MCF 10A (cell line): ENCODE measurements at regions not wholly inside any gene's neighbourhood (a gene's known extent, or its start where the extent isn't known, plus 50 kb on each side); places are given as distances from the start of the nearest gene placed in this dataset.

Experiments used
- BruUV-seq: library from RNA; stranded (reverse); fragments of 400-500 nt; replicated peaks from 2 replicates; lab custom pipeline; 2021; lab: Mats Ljungman, UMichigan
- CTCF ChIA-PET: fragments of 300-600 bp; sonication (Branson Sonifier 250); formaldehyde crosslinking; extraction: SDS; loops from one replicate; lab custom pipeline; 2021; ENCODE audit warnings: antibody characterized with exemption, inconsistent platforms; lab: Yijun Ruan, JAX
- POLR2A ChIA-PET: fragments of 300-600, 350-650 bp; sonication (Branson Sonifier 250); formaldehyde crosslinking; extraction: SDS; loops from one replicate; lab custom pipeline; 2020; ENCODE audit warnings: antibody characterized with exemption, inconsistent platforms; lab: Yijun Ruan, JAX
- DNase-seq: peaks from one replicate; pipeline ENCODE4 v3.0.0-alpha.2; 2018; ENCODE audit not compliant: unreplicated experiment
- H3K27ac Mint-ChIP-seq: one replicate; pipeline ENCODE4 v1.8.0; 2022; ENCODE audit warnings: mild to moderate bottlenecking, low read depth, mixed read lengths; ENCODE audit not compliant: unreplicated experiment
- H3K27me3 Mint-ChIP-seq: one replicate; pipeline ENCODE4 v1.8.0; 2022; ENCODE audit warnings: mixed read lengths; ENCODE audit not compliant: insufficient read depth, unreplicated experiment
- H3K36me3 Mint-ChIP-seq: one replicate; pipeline ENCODE4 v1.8.0; 2022; ENCODE audit warnings: mild to moderate bottlenecking, moderate library complexity, mixed read lengths; ENCODE audit not compliant: insufficient read depth, unreplicated experiment
- H3K4me1 Mint-ChIP-seq: one replicate; pipeline ENCODE4 v1.8.0; 2022; ENCODE audit warnings: mixed read lengths; ENCODE audit not compliant: insufficient read depth, unreplicated experiment
- H3K4me3 Mint-ChIP-seq: one replicate; pipeline ENCODE4 v1.8.0; 2022; ENCODE audit warnings: mild to moderate bottlenecking, moderate library complexity, mixed read lengths; ENCODE audit not compliant: unreplicated experiment
- H3K9me3 Mint-ChIP-seq: one replicate; pipeline ENCODE4 v1.8.0; 2022; ENCODE audit warnings: mixed read lengths; ENCODE audit not compliant: unreplicated experiment
- intact Hi-C: fragments of 100-400 bp; cut with micrococcal nuclease; formaldehyde crosslinking; loops from 2 replicates; pipeline ENCODE4 v1.14.1; 2022
- TF ChIP-seq, protein P1 (sequence below): fragments of 200-600 bp; IDR thresholded peaks from one replicate; pipeline ENCODE4 v1.8.0; 2022; ENCODE audit warnings: antibody characterized with exemption, mild to moderate bottlenecking; ENCODE audit not compliant: unreplicated experiment

DNA sequence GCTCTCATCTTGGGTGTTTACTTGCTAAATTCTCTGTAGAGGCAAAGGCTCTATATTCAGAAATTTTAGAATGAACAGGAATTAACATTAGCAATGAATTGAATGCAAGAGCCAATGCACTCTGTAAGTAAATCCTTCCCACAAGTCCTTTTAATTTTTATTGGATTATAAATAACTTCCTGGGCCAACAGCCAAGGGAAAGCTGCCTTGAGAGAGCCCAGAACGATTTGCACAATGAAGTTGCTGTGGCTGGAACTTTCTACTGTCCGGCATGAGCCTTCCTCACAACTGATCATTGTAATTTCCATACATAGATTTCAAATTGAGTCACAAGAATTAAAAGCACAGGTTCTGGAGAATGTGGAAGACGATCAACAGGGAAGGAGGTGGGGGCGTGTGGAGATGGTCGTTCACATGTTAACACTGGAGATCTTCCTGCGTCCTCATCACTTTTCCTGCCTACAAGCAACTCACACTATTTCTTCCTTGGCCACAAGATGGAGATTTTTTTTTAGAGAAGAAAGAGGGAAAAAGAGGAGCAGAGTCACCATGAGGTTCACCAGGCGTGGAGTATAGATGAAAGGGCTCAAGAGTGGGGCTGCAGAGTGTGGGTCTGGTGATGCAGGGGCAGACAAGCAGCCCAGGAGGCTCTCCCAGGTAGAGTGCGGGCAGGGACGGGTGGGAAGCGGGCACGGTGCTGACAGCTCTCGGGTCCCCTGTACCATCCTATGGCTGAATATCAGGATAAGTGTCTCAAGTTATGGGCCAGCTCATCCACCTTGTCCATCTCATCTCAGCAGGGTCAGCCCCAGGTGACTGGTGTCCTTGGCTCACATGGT, 110.7 kb downstream of the SOX1 start:
- Mint-ChIP-seq H3K9me3 (peaks cover 21% of the 10 kb centered on the region), H3K36me3 (no peaks in the 10 kb centered on the region), H3K4me1 (no peaks in the 10 kb centered on the region), H3K27me3 (no peaks in the 10 kb centered on the region), H3K4me3 (no peak overlapping the region), H3K27ac (no peak overlapping the region)
- intact Hi-C loops: no loop called here
- TF ChIP-seq, protein P1, sequence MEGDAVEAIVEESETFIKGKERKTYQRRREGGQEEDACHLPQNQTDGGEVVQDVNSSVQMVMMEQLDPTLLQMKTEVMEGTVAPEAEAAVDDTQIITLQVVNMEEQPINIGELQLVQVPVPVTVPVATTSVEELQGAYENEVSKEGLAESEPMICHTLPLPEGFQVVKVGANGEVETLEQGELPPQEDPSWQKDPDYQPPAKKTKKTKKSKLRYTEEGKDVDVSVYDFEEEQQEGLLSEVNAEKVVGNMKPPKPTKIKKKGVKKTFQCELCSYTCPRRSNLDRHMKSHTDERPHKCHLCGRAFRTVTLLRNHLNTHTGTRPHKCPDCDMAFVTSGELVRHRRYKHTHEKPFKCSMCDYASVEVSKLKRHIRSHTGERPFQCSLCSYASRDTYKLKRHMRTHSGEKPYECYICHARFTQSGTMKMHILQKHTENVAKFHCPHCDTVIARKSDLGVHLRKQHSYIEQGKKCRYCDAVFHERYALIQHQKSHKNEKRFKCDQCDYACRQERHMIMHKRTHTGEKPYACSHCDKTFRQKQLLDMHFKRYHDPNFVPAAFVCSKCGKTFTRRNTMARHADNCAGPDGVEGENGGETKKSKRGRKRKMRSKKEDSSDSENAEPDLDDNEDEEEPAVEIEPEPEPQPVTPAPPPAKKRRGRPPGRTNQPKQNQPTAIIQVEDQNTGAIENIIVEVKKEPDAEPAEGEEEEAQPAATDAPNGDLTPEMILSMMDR: no peak
- ChIA-PET CTCF (no interaction called here), POLR2A (no interaction called here)
- DNase-seq: no peak
- no TSS peak for BruUV-seq

DNA sequence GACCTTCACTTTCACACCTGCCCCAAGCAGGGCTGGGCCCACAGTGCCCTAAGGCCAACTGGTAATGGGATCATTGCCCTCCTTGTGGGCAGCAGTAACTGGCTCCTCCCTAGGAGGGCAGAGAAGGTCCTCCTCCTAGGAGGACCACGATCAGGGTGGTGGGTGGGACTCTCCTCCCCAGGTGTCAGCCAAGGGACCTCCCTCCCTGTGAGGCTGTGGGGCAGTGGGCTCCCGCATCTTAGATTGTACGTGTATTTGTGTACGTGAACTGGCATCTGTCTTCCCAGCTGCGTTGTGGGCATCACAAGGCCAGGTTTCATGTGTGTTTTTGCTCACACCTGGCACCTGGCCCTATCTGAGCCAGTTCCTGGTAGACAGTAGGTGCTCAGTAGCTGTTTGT, 111.8 kb downstream of the SOX1 start:
- POLR2A ChIA-PET: no interaction called here
- DNase-seq: no peak
- intact Hi-C loops: no loop called here
- BruUV-seq: no TSS peak
- Mint-ChIP-seq H3K27me3 (no peaks in the 10 kb centered on the region), H3K4me3 (no peak overlapping the region), H3K27ac (no peak overlapping the region), H3K36me3 (no peaks in the 10 kb centered on the region), H3K4me1 (no peaks in the 10 kb centered on the region), H3K9me3 (peaks cover 20% of the 10 kb centered on the region)
- TF ChIP-seq, protein P1: no peak
- CTCF ChIA-PET: no interaction called here

DNA sequence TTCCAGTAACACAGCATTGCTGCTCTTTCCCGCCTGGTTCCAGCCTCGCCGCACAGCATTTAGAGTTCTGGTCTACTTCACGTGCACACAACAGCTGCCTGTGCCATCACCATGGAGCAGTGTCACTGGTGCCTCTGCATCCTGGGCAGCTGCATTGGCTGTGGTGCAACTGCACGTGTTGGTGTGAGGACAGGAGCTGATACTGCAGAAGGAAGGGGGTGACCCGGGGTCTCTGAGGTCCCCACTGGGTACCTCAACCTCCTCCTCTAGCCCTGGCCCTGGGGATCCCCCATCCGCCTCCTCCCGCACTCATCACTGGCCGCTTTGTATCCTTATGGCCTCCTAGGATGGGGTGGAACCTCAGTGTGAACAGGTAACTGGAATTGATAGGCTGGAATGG, 112.5 kb downstream of the SOX1 start:
- Mint-ChIP-seq H3K36me3 (no peaks in the 10 kb centered on the region), H3K27ac (no peak overlapping the region), H3K4me3 (no peak overlapping the region), H3K9me3 (peaks cover 24% of the 10 kb centered on the region), H3K4me1 (no peaks in the 10 kb centered on the region), H3K27me3 (no peaks in the 10 kb centered on the region)
- intact Hi-C loops: no loop called here
- ChIA-PET CTCF (no interaction called here), POLR2A (no interaction called here)
- no TSS peak for BruUV-seq
- TF ChIP-seq, protein P1: no peak
- DNase-seq: no peak

DNA sequence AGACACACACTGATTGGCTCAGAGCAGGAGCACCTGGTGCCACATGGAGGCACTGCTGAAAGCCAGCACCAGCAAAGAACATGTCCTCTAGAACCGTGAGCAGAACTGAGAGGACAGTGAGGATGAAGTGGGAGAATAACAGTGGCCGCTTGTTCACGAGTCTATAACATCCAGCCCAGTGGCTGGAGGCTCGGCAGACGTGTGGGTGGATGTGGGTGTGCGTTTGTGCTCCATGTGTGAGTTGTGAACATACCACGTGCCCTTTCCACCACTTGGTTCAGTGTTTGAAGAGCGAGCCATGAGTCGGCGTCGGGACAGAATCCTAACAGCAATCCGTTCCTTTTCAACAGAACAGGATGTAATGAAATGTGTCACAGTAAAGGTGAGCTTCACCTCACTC, 113.0 kb downstream of the SOX1 start:
- POLR2A ChIA-PET: no interaction called here
- intact Hi-C loops: no loop called here
- BruUV-seq: no TSS peak
- H3K27ac Mint-ChIP-seq: no peak overlapping the region
- no peaks in the 10 kb centered on the region for H3K4me1 Mint-ChIP-seq
- no peaks in the 10 kb centered on the region for H3K36me3 Mint-ChIP-seq
- H3K9me3 Mint-ChIP-seq: peaks cover 21% of the 10 kb centered on the region
- no peak overlapping the region for H3K4me3 Mint-ChIP-seq
- CTCF ChIA-PET: no interaction called here
- DNase-seq: no peak
- no peaks in the 10 kb centered on the region for H3K27me3 Mint-ChIP-seq
- TF ChIP-seq, protein P1: no peak
